B cell (primary cell): ENCODE measurements at regions not wholly inside any gene's neighbourhood (a gene's known extent, or its start where the extent isn't known, plus 50 kb on each side); places are given as distances from the start of the nearest gene placed in this dataset.

Experiments used
- ATAC-seq: fragments of 200-7000 bp; cut with Tn5 transposase; one replicate; pipeline ENCODE4 v1.10.0; 2021; ENCODE audit warnings: low read depth, mild to moderate bottlenecking, moderate number of reproducible peaks, moderate library complexity
- CTCF ChIA-PET: fragments of 350-600 bp; sonication (Branson Sonifier 250); formaldehyde crosslinking; loops from one replicate; lab custom pipeline; 2021; ENCODE audit warnings: antibody characterized with exemption, inconsistent platforms; lab: Charles Lee
- POLR2A ChIA-PET: fragments of 350-600 bp; sonication (Branson Sonifier 250); formaldehyde crosslinking; loops from one replicate; lab custom pipeline; 2021; ENCODE audit warnings: antibody characterized with exemption; lab: Charles Lee
- DNase-seq: peaks from one replicate; pipeline ENCODE4 v3.0.0; 2013
- H2AFZ ChIP-seq: 2 replicates; pipeline ENCODE4 v1.6.1; 2012; ENCODE audit warnings: mild to moderate bottlenecking, low read depth, low read length; ENCODE audit not compliant: insufficient read depth, poor library complexity, severe bottlenecking
- H3K27ac ChIP-seq, 2 donors: 1 replicate in 1 of 2; 2 replicates in 1 of 2; pipeline ENCODE4 v1.5.1; 2012 to 2013; ENCODE audit warnings: low read length in 2 of 2, mild to moderate bottlenecking in 2 of 2, moderate library complexity in 1 of 2
- H3K27me3 ChIP-seq, 4 experiments: fragments of 200-600 bp in 1 of 4; sonication (generic) in 1 of 4; replicated peaks in 1 of 4; 1 replicate in 2 of 4; 2 replicates in 2 of 4; pipeline versions ENCODE4 v1.6.1 to v1.7.0; 2013 to 2016; ENCODE audit warnings: low read length in 3 of 4, mild to moderate bottlenecking in 2 of 4, mixed read lengths in 1 of 4, moderate library complexity in 1 of 4; ENCODE audit not compliant: insufficient read depth in 4 of 4, control insufficient read depth in 3 of 4; ENCODE audit errors: control extremely low read depth in 1 of 4
- H3K36me3 ChIP-seq, 2 experiments: replicated peaks in 1 of 2; 1 replicate in 1 of 2; 2 replicates in 1 of 2; pipeline versions ENCODE4 v1.6.1 to v1.7.1; 2013; ENCODE audit warnings: low read length in 1 of 2; ENCODE audit not compliant: insufficient read depth in 2 of 2, control insufficient read depth in 1 of 2; ENCODE audit errors: control extremely low read depth in 1 of 2, extremely low read depth in 1 of 2
- H3K4me1 ChIP-seq, 2 donors: fragments of 200-600 bp in 1 of 2; sonication (generic) in 1 of 2; 1 replicate in 1 of 2; 2 replicates in 1 of 2; pipeline versions ENCODE4 v1.5.1 to v1.6.1; 2013 to 2017; ENCODE audit warnings: low read length in 2 of 2; ENCODE audit not compliant: control insufficient read depth in 2 of 2, insufficient read depth in 2 of 2
- H3K4me2 ChIP-seq: replicated peaks from 2 replicates; pipeline ENCODE3; 2012; ENCODE audit warnings: mild to moderate bottlenecking, low read depth, low read length; ENCODE audit not compliant: poor library complexity, severe bottlenecking
- H3K4me3 ChIP-seq, 5 experiments: fragments of 200-600 bp in 1 of 5; sonication (generic) in 1 of 5; 1 replicate in 3 of 5; 2 replicates in 2 of 5; pipeline versions ENCODE4 v1.5.1 to v1.7.0; 2011 to 2016; ENCODE audit warnings: low read length in 4 of 5, mild to moderate bottlenecking in 4 of 5, low read depth in 2 of 5, control low read depth in 1 of 5, moderate library complexity in 1 of 5; ENCODE audit not compliant: insufficient read depth in 1 of 5; ENCODE audit errors: control extremely low read depth in 1 of 5, extremely low read depth in 1 of 5
- H3K79me2 ChIP-seq: fragments of 200-600 bp; sonication (generic); one replicate; pipeline ENCODE4 v1.6.0; 2016; ENCODE audit warnings: low read length; ENCODE audit not compliant: control insufficient read depth, insufficient read depth
- H3K9ac ChIP-seq: fragments of 200-600 bp; sonication (generic); 2 replicates; pipeline ENCODE4 v1.6.1; 2017; ENCODE audit warnings: mild to moderate bottlenecking, low read length, moderate library complexity
- H3K9me3 ChIP-seq, 3 donors: one replicate each; pipeline versions ENCODE4 v1.6.1 to v1.7.1; 2013; ENCODE audit warnings: low read length in 2 of 3; ENCODE audit not compliant: control insufficient read depth in 2 of 3, insufficient read depth in 1 of 3; ENCODE audit errors: control extremely low read depth in 1 of 3
- H4K20me1 ChIP-seq: 2 replicates; pipeline ENCODE4 v1.6.0; 2012; ENCODE audit warnings: mild to moderate bottlenecking, low read length; ENCODE audit not compliant: insufficient read depth, control insufficient read depth, poor library complexity, severe bottlenecking
- H3K27ac Mint-ChIP-seq: one replicate; pipeline ENCODE4 v1.8.0; 2021; ENCODE audit warnings: mixed read lengths
- H3K27me3 Mint-ChIP-seq: one replicate; pipeline ENCODE4 v1.8.0; 2021; ENCODE audit warnings: mixed read lengths
- H3K4me1 Mint-ChIP-seq: one replicate; pipeline ENCODE4 v1.8.0; 2021; ENCODE audit warnings: mixed read lengths
- H3K4me3 Mint-ChIP-seq: one replicate; pipeline ENCODE4 v1.8.0; 2021; ENCODE audit warnings: mixed read lengths
- H3K9me3 Mint-ChIP-seq: one replicate; pipeline ENCODE4 v1.8.0; 2022; ENCODE audit warnings: mixed read lengths; ENCODE audit not compliant: insufficient read depth
- EZH2 ChIP-seq: IDR thresholded peaks from 2 replicates; pipeline ENCODE4 v1.6.1; 2012; ENCODE audit warnings: borderline replicate concordance, low read depth, mild to moderate bottlenecking, moderate library complexity, low read length; ENCODE audit not compliant: insufficient read depth, poor library complexity, severe bottlenecking
- WGBS: methylation state at CpG from one replicate; pipeline ENCODE4 v1.1.5; 2013; ENCODE audit warnings: missing lambda C conversion rate; ENCODE audit not compliant: insufficient coverage; 5-methylcytosine and 5-hydroxymethylcytosine counted together
- intact Hi-C: fragments of 100-400 bp; cut with micrococcal nuclease; formaldehyde crosslinking; loops from one replicate; pipeline ENCODE4 v1.10.0; 2022
- TF ChIP-seq, protein P1 (sequence below): fragments of 200-600 bp; IDR thresholded peaks from one replicate; pipeline ENCODE4 v1.8.0; 2022; ENCODE audit warnings: antibody characterized with exemption, mild to moderate bottlenecking

GRCh38 chr1:99496067-99496466 is 149.8 kb upstream of the PALMD start:
- H3K4me3 Mint-ChIP-seq: no peak overlapping the region
- no peaks in the 10 kb centered on the region for H3K4me1 Mint-ChIP-seq

GRCh38 chr1:99497690-99498089 is 148.2 kb upstream of the PALMD start:
- Histone ChIP-seq H4K20me1 (no peaks in the 10 kb centered on the region), H3K9ac (no peak overlapping the region), H3K79me2 (no peaks in the 10 kb centered on the region), H3K36me3 (no peaks in the 10 kb centered on the region), H3K4me1 (no peaks in the 10 kb centered on the region), H3K27ac (no peak overlapping the region), H3K4me2 (no peak overlapping the region), H3K27me3 (no peaks in the 10 kb centered on the region), H3K9me3 (no peaks in the 10 kb centered on the region), H2AFZ (no peak overlapping the region), H3K4me3 (no peak overlapping the region)
- ATAC-seq (no peak), DNase-seq (no peak)
- no peak overlapping the region for H3K4me3 Mint-ChIP-seq
- TF ChIP-seq, protein P1, sequence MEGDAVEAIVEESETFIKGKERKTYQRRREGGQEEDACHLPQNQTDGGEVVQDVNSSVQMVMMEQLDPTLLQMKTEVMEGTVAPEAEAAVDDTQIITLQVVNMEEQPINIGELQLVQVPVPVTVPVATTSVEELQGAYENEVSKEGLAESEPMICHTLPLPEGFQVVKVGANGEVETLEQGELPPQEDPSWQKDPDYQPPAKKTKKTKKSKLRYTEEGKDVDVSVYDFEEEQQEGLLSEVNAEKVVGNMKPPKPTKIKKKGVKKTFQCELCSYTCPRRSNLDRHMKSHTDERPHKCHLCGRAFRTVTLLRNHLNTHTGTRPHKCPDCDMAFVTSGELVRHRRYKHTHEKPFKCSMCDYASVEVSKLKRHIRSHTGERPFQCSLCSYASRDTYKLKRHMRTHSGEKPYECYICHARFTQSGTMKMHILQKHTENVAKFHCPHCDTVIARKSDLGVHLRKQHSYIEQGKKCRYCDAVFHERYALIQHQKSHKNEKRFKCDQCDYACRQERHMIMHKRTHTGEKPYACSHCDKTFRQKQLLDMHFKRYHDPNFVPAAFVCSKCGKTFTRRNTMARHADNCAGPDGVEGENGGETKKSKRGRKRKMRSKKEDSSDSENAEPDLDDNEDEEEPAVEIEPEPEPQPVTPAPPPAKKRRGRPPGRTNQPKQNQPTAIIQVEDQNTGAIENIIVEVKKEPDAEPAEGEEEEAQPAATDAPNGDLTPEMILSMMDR: no peak
- no peak for TF ChIP-seq EZH2
- intact Hi-C loops: no loop called here
- no CpG with 5 or more reads among the region's 1 CpG for WGBS
- CTCF ChIA-PET: no interaction called here
- H3K27ac Mint-ChIP-seq: no peak overlapping the region
- H3K9me3 Mint-ChIP-seq: no peaks in the 10 kb centered on the region
- peaks cover 4% of the 10 kb centered on the region for H3K27me3 Mint-ChIP-seq
- H3K4me1 Mint-ChIP-seq: no peaks in the 10 kb centered on the region
- POLR2A ChIA-PET: no interaction called here

More at GRCh38 chr1:99496067-99496466, 149.8 kb upstream of the PALMD start:
- H3K9me3 ChIP-seq: no peaks in the 10 kb centered on the region
- ChIA-PET CTCF (no interaction called here), POLR2A (no interaction called here)
- H3K79me2 ChIP-seq: no peaks in the 10 kb centered on the region
- 94% methylated on average over 2 of the region's 3 CpGs for WGBS
- TF ChIP-seq, protein P1: no peak
- no peak for TF ChIP-seq EZH2
- no peak overlapping the region for H3K9ac ChIP-seq
- H3K27me3 Mint-ChIP-seq: peaks cover 4% of the 10 kb centered on the region
- DNase-seq (no peak), ATAC-seq (no peak)
- H2AFZ ChIP-seq: no peak overlapping the region
- H3K27ac ChIP-seq: no peak overlapping the region
- H4K20me1 ChIP-seq: no peaks in the 10 kb centered on the region
- no peaks in the 10 kb centered on the region for H3K4me1 ChIP-seq
- H3K9me3 Mint-ChIP-seq: no peaks in the 10 kb centered on the region
- H3K4me2 ChIP-seq: no peak overlapping the region
- no peak overlapping the region for H3K4me3 ChIP-seq
- intact Hi-C loops: no loop called here
- H3K27me3 ChIP-seq: no peaks in the 10 kb centered on the region
- no peaks in the 10 kb centered on the region for H3K36me3 ChIP-seq
- no peak overlapping the region for H3K27ac Mint-ChIP-seq
